PC-9 (cell line): ENCODE measurements at regions not wholly inside any gene's neighbourhood (a gene's known extent, or its start where the extent isn't known, plus 50 kb on each side); places are given as distances from the start of the nearest gene placed in this dataset.

ENCODE experiments used
- BruUV-seq: library from RNA; stranded (reverse); fragments of 400-500 nt; replicated peaks from 2 replicates; lab custom pipeline; 2021; lab: Mats Ljungman, UMichigan
- CTCF ChIA-PET: fragments of 300-600 bp; sonication (Branson Sonifier 250); formaldehyde crosslinking; loops from one replicate; lab custom pipeline; 2022; ENCODE audit warnings: antibody characterized with exemption; lab: Charles Lee
- POLR2A ChIA-PET: fragments of 300-600 bp; sonication (Branson Sonifier 250); formaldehyde crosslinking; loops from one replicate; lab custom pipeline; 2022; ENCODE audit warnings: antibody characterized with exemption; ENCODE audit not compliant: unreplicated experiment; lab: Charles Lee
- DNase-seq, 2 experiments: peaks; one replicate each; pipeline versions ENCODE4 v3.0.0 to v3.0.0-alpha.2; 2015 to 2022; ENCODE audit warnings: mixed read lengths in 1 of 2
- H2AFZ ChIP-seq: fragments of 200-600 bp; sonication (generic); 2 replicates; pipeline ENCODE4 v1.8.1; 2017; ENCODE audit warnings: antibody characterized with exemption
- H3F3A ChIP-seq: fragments of 200-600 bp; sonication (generic); 2 replicates; pipeline ENCODE4 v1.8.1; 2017; ENCODE audit warnings: antibody characterized with exemption, mild to moderate bottlenecking, low read depth; ENCODE audit not compliant: insufficient read depth
- H3K27ac ChIP-seq: fragments of 200-600 bp; sonication (generic); 2 replicates; pipeline ENCODE4 v1.6.1; 2016; ENCODE audit warnings: mixed run types
- H3K27me3 ChIP-seq: fragments of 200-600 bp; sonication (generic); 2 replicates; pipeline ENCODE4 v1.6.1; 2016; ENCODE audit warnings: low read depth, mixed run types; ENCODE audit not compliant: insufficient read depth
- H3K36me3 ChIP-seq: fragments of 200-600 bp; sonication (generic); 2 replicates; pipeline ENCODE4 v1.6.1; 2016; ENCODE audit warnings: low read depth, mixed run types
- H3K4me1 ChIP-seq: fragments of 200-600 bp; sonication (generic); replicated peaks from 2 replicates; pipeline ENCODE4 v1.6.1; 2016; ENCODE audit warnings: mixed run types; ENCODE audit not compliant: insufficient read depth
- H3K4me2 ChIP-seq: fragments of 200-600 bp; sonication (generic); 2 replicates; pipeline ENCODE4 v1.6.1; 2017; ENCODE audit warnings: mixed run types
- H3K4me3 ChIP-seq: fragments of 200-600 bp; sonication (generic); 2 replicates; pipeline ENCODE4 v1.6.1; 2016; ENCODE audit warnings: mixed run types
- H3K79me2 ChIP-seq: fragments of 200-600 bp; sonication (generic); 2 replicates; pipeline ENCODE4 v1.6.1; 2017; ENCODE audit warnings: low read depth, mixed run types
- H3K9me2 ChIP-seq: fragments of 200-600 bp; sonication (generic); 2 replicates; pipeline ENCODE4 v1.8.1; 2017; ENCODE audit warnings: mild to moderate bottlenecking; ENCODE audit not compliant: insufficient read depth
- H3K9me3 ChIP-seq: fragments of 200-600 bp; sonication (generic); 2 replicates; pipeline ENCODE4 v1.8.1; 2016; ENCODE audit warnings: low read depth; ENCODE audit not compliant: insufficient read depth
- H4K20me1 ChIP-seq: fragments of 200-600 bp; sonication (generic); 2 replicates; pipeline ENCODE4 v1.8.1; 2017; ENCODE audit not compliant: insufficient read depth
- EZH2 ChIP-seq: fragments of 200-600 bp; sonication (generic); IDR thresholded peaks from 2 replicates; pipeline ENCODE4 v1.8.0; 2017; ENCODE audit warnings: antibody characterized with exemption, low read depth
- intact Hi-C: fragments of 100-400 bp; cut with micrococcal nuclease; formaldehyde crosslinking; loops from one replicate; pipeline ENCODE4 v1.10.0; 2022; ENCODE audit not compliant: unreplicated experiment
- TF ChIP-seq, protein P1 (sequence below): fragments of 200-600 bp; sonication (generic); conservative IDR thresholded peaks from 2 replicates; pipeline ENCODE4 v1.6.1; 2017; ENCODE audit warnings: mixed run types, antibody characterized with exemption, mild to moderate bottlenecking, moderate library complexity

DNA sequence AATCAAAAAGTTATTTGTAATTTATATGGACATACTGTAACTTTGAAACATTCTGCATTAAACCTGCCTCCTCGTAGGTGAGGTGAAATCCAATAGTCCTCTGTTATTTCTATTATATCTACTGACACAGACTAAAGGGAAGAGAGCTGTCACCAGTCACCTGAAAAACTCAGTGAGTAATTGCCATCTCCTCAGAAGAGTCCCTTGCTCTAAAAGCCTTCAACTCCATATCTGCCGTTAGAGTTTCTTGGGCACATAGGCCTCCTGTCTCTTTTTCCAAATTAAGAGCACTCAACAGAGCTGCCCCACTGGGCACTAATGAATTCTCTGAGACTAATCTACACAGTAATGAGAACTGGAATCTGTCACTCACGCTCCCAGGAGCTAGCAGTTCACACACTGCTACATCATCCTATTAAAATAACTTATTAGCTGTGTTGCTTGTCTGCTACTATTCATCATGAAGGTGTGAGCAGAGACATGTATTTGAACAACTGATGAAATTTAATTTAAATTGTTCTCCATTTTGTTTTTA, 67.3 kb upstream of the VCAN start:
- Histone ChIP-seq H3K9me3 (no peaks in the 10 kb centered on the region), H3K27me3 (no peaks in the 10 kb centered on the region), H3K4me1 (no peaks in the 10 kb centered on the region), H3K79me2 (no peaks in the 10 kb centered on the region), H3K4me3 (no peak overlapping the region), H3F3A (no peaks in the 10 kb centered on the region), H3K9me2 (no peaks in the 10 kb centered on the region), H4K20me1 (no peaks in the 10 kb centered on the region), H2AFZ (peak overlapping the region; percentile 45; the same call in 1 of the 2 replicates), H3K36me3 (no peaks in the 10 kb centered on the region), H3K27ac (no peak overlapping the region), H3K4me2 (no peak overlapping the region)
- DNase-seq, result no peak
- ChIA-PET CTCF (no interaction called here), POLR2A (no interaction called here)
- TF ChIP-seq EZH2, result no peak
- intact Hi-C loops, result no loop called here
- BruUV-seq, result no TSS peak

DNA sequence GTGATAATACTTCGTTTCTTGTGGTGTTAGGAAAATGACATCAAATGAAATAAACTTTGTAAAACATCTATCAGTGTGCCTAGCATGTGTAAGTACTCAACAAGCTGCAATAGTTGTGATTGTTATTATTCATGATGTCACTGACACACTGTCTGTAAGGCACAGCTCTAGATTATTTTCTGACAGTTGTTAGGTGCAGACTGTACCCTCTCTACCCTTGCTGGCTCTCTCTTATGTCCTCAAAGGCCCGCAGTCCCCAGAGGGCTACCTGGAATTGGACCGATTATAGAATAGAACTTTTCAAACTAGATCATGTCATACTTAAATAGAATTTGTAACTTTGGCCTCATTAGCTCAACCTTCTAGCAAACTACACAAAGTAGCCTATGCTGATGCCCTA, 65.9 kb upstream of the VCAN start:
- BruUV-seq, result no TSS peak
- H2AFZ ChIP-seq, result no peak overlapping the region
- no peaks in the 10 kb centered on the region for H3K9me2 ChIP-seq
- H3K4me1 ChIP-seq, result no peaks in the 10 kb centered on the region
- no peaks in the 10 kb centered on the region for H3K36me3 ChIP-seq
- TF ChIP-seq, protein P1, sequence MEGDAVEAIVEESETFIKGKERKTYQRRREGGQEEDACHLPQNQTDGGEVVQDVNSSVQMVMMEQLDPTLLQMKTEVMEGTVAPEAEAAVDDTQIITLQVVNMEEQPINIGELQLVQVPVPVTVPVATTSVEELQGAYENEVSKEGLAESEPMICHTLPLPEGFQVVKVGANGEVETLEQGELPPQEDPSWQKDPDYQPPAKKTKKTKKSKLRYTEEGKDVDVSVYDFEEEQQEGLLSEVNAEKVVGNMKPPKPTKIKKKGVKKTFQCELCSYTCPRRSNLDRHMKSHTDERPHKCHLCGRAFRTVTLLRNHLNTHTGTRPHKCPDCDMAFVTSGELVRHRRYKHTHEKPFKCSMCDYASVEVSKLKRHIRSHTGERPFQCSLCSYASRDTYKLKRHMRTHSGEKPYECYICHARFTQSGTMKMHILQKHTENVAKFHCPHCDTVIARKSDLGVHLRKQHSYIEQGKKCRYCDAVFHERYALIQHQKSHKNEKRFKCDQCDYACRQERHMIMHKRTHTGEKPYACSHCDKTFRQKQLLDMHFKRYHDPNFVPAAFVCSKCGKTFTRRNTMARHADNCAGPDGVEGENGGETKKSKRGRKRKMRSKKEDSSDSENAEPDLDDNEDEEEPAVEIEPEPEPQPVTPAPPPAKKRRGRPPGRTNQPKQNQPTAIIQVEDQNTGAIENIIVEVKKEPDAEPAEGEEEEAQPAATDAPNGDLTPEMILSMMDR, result no peak
- no peak for TF ChIP-seq EZH2
- H3K4me2 ChIP-seq, result no peak overlapping the region
- no peak for DNase-seq
- H3K9me3 ChIP-seq, result no peaks in the 10 kb centered on the region
- POLR2A ChIA-PET, result no interaction called here
- no peak overlapping the region for H3K4me3 ChIP-seq
- no peaks in the 10 kb centered on the region for H3K79me2 ChIP-seq
- no peaks in the 10 kb centered on the region for H3F3A ChIP-seq
- intact Hi-C loops, result no loop called here
- CTCF ChIA-PET, result no interaction called here
- H3K27me3 ChIP-seq, result no peaks in the 10 kb centered on the region
- no peaks in the 10 kb centered on the region for H4K20me1 ChIP-seq
- H3K27ac ChIP-seq, result no peak overlapping the region

DNA sequence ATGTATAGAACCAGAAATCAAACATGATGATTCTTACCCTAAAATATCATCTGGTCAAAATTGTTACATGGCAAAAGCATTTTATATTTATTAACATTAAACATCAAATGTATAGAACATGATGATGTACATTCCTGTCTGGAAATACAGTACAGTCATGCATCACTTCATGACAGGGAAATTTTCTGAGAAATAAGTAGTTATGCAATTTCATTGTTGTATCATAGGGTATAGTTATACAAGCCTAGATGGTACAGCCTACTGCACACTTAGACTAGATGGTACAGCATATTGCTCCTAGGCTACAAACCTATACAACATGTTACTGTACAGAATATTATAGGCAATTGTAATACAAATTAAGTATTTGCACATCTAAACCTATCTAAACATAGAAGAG, 64.6 kb upstream of the VCAN start:
- H3K4me1 ChIP-seq, result no peaks in the 10 kb centered on the region
- no peaks in the 10 kb centered on the region for H3K9me3 ChIP-seq
- BruUV-seq, result no TSS peak
- H3K36me3 ChIP-seq, result no peaks in the 10 kb centered on the region
- no peaks in the 10 kb centered on the region for H4K20me1 ChIP-seq
- no peak overlapping the region for H2AFZ ChIP-seq
- no peaks in the 10 kb centered on the region for H3K9me2 ChIP-seq
- H3F3A ChIP-seq, result no peaks in the 10 kb centered on the region
- H3K27me3 ChIP-seq, result no peaks in the 10 kb centered on the region
- ChIA-PET CTCF (no interaction called here), POLR2A (no interaction called here)
- no peak for DNase-seq
- no peak overlapping the region for H3K27ac ChIP-seq
- TF ChIP-seq, protein P1, result no peak
- TF ChIP-seq EZH2, result no peak
- no peak overlapping the region for H3K4me3 ChIP-seq
- intact Hi-C loops, result no loop called here
- no peaks in the 10 kb centered on the region for H3K79me2 ChIP-seq
- H3K4me2 ChIP-seq, result no peak overlapping the region

DNA sequence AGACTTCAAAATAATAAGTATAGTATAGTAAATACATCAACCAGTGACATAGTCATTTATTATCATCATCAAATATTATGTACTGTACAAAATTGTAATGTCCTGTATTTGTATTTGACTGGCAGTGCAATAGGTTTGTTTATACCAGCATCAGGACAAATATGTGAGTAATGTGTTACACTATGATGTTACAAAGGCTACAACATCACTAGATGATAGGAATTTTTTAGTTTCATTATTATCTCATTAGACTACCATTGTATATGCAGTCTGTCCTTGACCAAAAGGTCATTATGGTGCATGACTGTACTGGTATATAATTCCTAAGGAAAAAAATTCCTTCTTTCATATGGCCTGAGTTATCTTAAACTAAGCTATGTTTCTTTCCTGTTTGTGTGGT, 63.6 kb upstream of the VCAN start:
- Histone ChIP-seq H3K9me3 (no peaks in the 10 kb centered on the region), H3F3A (no peaks in the 10 kb centered on the region), H3K36me3 (no peaks in the 10 kb centered on the region), H3K4me1 (no peaks in the 10 kb centered on the region), H3K9me2 (no peaks in the 10 kb centered on the region; the same call in 1 of the 2 replicates), H4K20me1 (no peaks in the 10 kb centered on the region), H2AFZ (no peak overlapping the region), H3K4me3 (no peak overlapping the region), H3K4me2 (no peak overlapping the region), H3K27me3 (no peaks in the 10 kb centered on the region), H3K79me2 (no peaks in the 10 kb centered on the region), H3K27ac (no peak overlapping the region)
- ChIA-PET CTCF (no interaction called here), POLR2A (no interaction called here)
- no peak for DNase-seq
- TF ChIP-seq, protein P1, result no peak
- TF ChIP-seq EZH2, result no peak
- intact Hi-C loops, result no loop called here
- BruUV-seq, result no TSS peak
